ENCODE measurements at regions not wholly inside any gene's neighbourhood (a gene's known extent, or its start where the extent isn't known, plus 50 kb on each side); places are given as distances from the start of the nearest gene placed in this dataset.

DNA sequence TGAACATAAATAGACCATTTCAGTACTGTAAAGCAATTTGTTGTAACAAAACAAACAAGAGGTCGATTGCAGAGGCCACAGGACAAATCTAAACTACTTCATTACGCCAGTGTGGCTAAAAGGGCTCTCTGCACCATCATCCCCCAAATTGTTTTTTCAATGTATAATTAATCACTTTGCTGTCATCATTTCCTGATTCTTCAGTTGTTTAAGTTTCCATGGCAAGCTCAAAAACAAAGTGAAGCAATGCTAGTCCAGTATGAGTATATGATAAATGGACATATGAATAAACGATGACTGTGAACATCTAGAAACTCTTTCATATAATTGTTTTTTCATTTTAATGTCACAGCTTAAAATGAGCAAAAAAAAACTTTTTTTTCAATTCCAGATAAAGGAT is 235.4 kb upstream of the FGF13 start:
- Histone ChIP-seq H4K91ac (ENCODE audit: low read length) (no peak overlapping the region), H4K8ac (ENCODE audit: low read length) (no peak overlapping the region), H2AK5ac (ENCODE audit: low read length, severe bottlenecking) (no peak overlapping the region), H3K4ac (ENCODE audit: low read depth in 1 of 2, low read length in 2 of 2) (no peak overlapping the region), H3K27ac (ENCODE audit: low read length, poor library complexity, severe bottlenecking) (no peak overlapping the region), H3K9me3 (ENCODE audit: control insufficient read depth, low read length) (peaks cover 3% of the 10 kb centered on the region), H2BK120ac (ENCODE audit: low read depth, low read length) (no peak overlapping the region), H3K36me3 (ENCODE audit: control insufficient read depth in 1 of 2, insufficient read depth in 2 of 2, low read depth in 1 of 2, low read length in 2 of 2) (no peaks in the 10 kb centered on the region), H2BK12ac (ENCODE audit: low read length in 2 of 2) (no peak overlapping the region), H3K79me1 (replicated peaks; ENCODE audit: low read length, poor library complexity, severe bottlenecking) (no peaks in the 10 kb centered on the region), H3K27me3 (ENCODE audit: control insufficient read depth in 1 of 2, insufficient read depth in 1 of 2, low read length in 2 of 2) (no peaks in the 10 kb centered on the region), H3K4me1 (ENCODE audit: control insufficient read depth, insufficient read depth, low read depth, low read length) (no peaks in the 10 kb centered on the region), H3K4me2 (ENCODE audit: low read length, poor library complexity, severe bottlenecking) (no peak overlapping the region), H2AFZ (ENCODE audit: low read depth, low read length) (no peak overlapping the region), H3K23ac (ENCODE audit: low read length in 2 of 2) (no peak overlapping the region), H3K9ac (ENCODE audit: low read length) (no peak overlapping the region), H3K4me3 (ENCODE audit: insufficient read depth in 1 of 2, low read depth in 1 of 2, low read length in 2 of 2) (no peak overlapping the region), H3K18ac (ENCODE audit: low read depth in 1 of 2, low read length in 2 of 2) (no peak overlapping the region), H2BK15ac (ENCODE audit: low read depth, poor library complexity, severe bottlenecking) (no peak overlapping the region), H3K14ac (ENCODE audit: low read length in 2 of 2) (no peak overlapping the region), H2BK5ac (ENCODE audit: low read depth, low read length, poor library complexity, severe bottlenecking) (no peak overlapping the region)
- 48% methylated on average over 2 of the region's 3 CpGs for WGBS
- DNase-seq: no peak

GRCh38 chrX:138945219-138945618 is 233.7 kb upstream of the FGF13 start:
- Histone ChIP-seq H3K4me3 (ENCODE audit: insufficient read depth in 1 of 2, low read depth in 1 of 2, low read length in 2 of 2) (no peak overlapping the region), H2BK5ac (ENCODE audit: low read depth, low read length, poor library complexity, severe bottlenecking) (no peak overlapping the region), H3K79me1 (replicated peaks; ENCODE audit: low read length, poor library complexity, severe bottlenecking) (no peaks in the 10 kb centered on the region), H3K4me1 (ENCODE audit: control insufficient read depth, insufficient read depth, low read depth, low read length) (no peaks in the 10 kb centered on the region), H3K4me2 (ENCODE audit: low read length, poor library complexity, severe bottlenecking) (no peak overlapping the region), H2AK5ac (ENCODE audit: low read length, severe bottlenecking) (no peak overlapping the region), H3K9ac (ENCODE audit: low read length) (no peak overlapping the region), H3K27me3 (ENCODE audit: control insufficient read depth in 1 of 2, insufficient read depth in 1 of 2, low read length in 2 of 2) (no peaks in the 10 kb centered on the region), H3K23ac (ENCODE audit: low read length in 2 of 2) (no peak overlapping the region), H2AFZ (ENCODE audit: low read depth, low read length) (no peak overlapping the region), H3K9me3 (ENCODE audit: control insufficient read depth, low read length) (peaks cover 3% of the 10 kb centered on the region), H4K8ac (ENCODE audit: low read length) (no peak overlapping the region), H3K27ac (ENCODE audit: low read length, poor library complexity, severe bottlenecking) (no peak overlapping the region), H3K14ac (ENCODE audit: low read length in 2 of 2) (no peak overlapping the region), H3K4ac (ENCODE audit: low read depth in 1 of 2, low read length in 2 of 2) (no peak overlapping the region), H2BK120ac (ENCODE audit: low read depth, low read length) (no peak overlapping the region), H2BK15ac (ENCODE audit: low read depth, poor library complexity, severe bottlenecking) (no peak overlapping the region), H3K18ac (ENCODE audit: low read depth in 1 of 2, low read length in 2 of 2) (no peak overlapping the region), H4K91ac (ENCODE audit: low read length) (no peak overlapping the region), H3K36me3 (ENCODE audit: control insufficient read depth in 1 of 2, insufficient read depth in 2 of 2, low read depth in 1 of 2, low read length in 2 of 2) (no peaks in the 10 kb centered on the region), H2BK12ac (ENCODE audit: low read length in 2 of 2) (no peak overlapping the region)
- WGBS: 67% methylated on average over 6 of the region's 6 CpGs
- DNase-seq: no peak

- Histone ChIP-seq H2BK5ac (ENCODE audit: low read depth, low read length, poor library complexity, severe bottlenecking) (no peak overlapping the region), H3K4me3 (ENCODE audit: insufficient read depth in 1 of 2, low read depth in 1 of 2, low read length in 2 of 2) (no peak overlapping the region)
These were observed 227.5 kb upstream of the FGF13 start for GRCh38 chrX:138939038-138939437.

DNA sequence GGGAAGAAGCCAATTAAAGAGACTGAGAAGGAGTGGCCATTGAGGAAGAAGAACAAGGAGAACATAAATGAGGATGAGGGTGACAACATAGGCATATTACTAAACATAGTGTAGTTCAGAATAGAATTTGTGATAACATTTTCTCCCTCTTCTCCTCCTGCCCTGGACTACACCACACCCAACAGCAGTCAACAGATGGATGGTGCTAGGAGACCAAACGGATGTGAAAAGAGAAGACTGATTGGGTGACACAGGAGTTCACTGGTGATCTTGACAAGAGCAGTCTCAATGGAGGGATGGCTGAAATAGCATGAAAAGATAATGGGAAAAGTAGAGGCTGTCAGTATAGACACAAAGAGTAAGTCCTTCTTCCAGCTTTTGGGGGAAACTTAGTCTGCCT is 226.5 kb upstream of the FGF13 start:
- H3K27ac ChIP-seq (ENCODE audit: low read length, poor library complexity, severe bottlenecking): no peak overlapping the region
- H4K8ac ChIP-seq (ENCODE audit: low read length): no peak overlapping the region
- H3K79me1 ChIP-seq (replicated peaks; ENCODE audit: low read length, poor library complexity, severe bottlenecking): no peaks in the 10 kb centered on the region
- DNase-seq: no peak
- no peak overlapping the region for H3K9ac ChIP-seq (ENCODE audit: low read length)
- 80% methylated on average over 1 of the region's 1 CpG for WGBS
- H3K14ac ChIP-seq (ENCODE audit: low read length in 2 of 2): no peak overlapping the region
- H2AK5ac ChIP-seq (ENCODE audit: low read length, severe bottlenecking): no peak overlapping the region
- H4K91ac ChIP-seq (ENCODE audit: low read length): no peak overlapping the region
- no peak overlapping the region for H2BK12ac ChIP-seq (ENCODE audit: low read length in 2 of 2)
- no peak overlapping the region for H3K23ac ChIP-seq (ENCODE audit: low read length in 2 of 2)
- no peaks in the 10 kb centered on the region for H3K4me1 ChIP-seq (ENCODE audit: control insufficient read depth, insufficient read depth, low read depth, low read length)
- H2BK5ac ChIP-seq (ENCODE audit: low read depth, low read length, poor library complexity, severe bottlenecking): no peak overlapping the region
- no peak overlapping the region for H2AFZ ChIP-seq (ENCODE audit: low read depth, low read length)
- no peak overlapping the region for H3K4ac ChIP-seq (ENCODE audit: low read depth in 1 of 2, low read length in 2 of 2)
- no peak overlapping the region for H2BK120ac ChIP-seq (ENCODE audit: low read depth, low read length)
- H3K4me3 ChIP-seq (ENCODE audit: insufficient read depth in 1 of 2, low read depth in 1 of 2, low read length in 2 of 2): no peak overlapping the region
- H3K4me2 ChIP-seq (ENCODE audit: low read length, poor library complexity, severe bottlenecking): no peak overlapping the region
- no peaks in the 10 kb centered on the region for H3K36me3 ChIP-seq (ENCODE audit: control insufficient read depth in 1 of 2, insufficient read depth in 2 of 2, low read depth in 1 of 2, low read length in 2 of 2)
- H3K27me3 ChIP-seq (ENCODE audit: control insufficient read depth in 1 of 2, insufficient read depth in 1 of 2, low read length in 2 of 2): no peaks in the 10 kb centered on the region
- no peak overlapping the region for H2BK15ac ChIP-seq (ENCODE audit: low read depth, poor library complexity, severe bottlenecking)
- no peak overlapping the region for H3K18ac ChIP-seq (ENCODE audit: low read depth in 1 of 2, low read length in 2 of 2)
- H3K9me3 ChIP-seq (ENCODE audit: control insufficient read depth, low read length): no peaks in the 10 kb centered on the region

More at GRCh38 chrX:138939038-138939437, 227.5 kb upstream of the FGF13 start:
- H2AK5ac ChIP-seq (ENCODE audit: low read length, severe bottlenecking): no peak overlapping the region
- no peak overlapping the region for H3K4ac ChIP-seq (ENCODE audit: low read depth in 1 of 2, low read length in 2 of 2)
- no peaks in the 10 kb centered on the region for H3K27me3 ChIP-seq (ENCODE audit: control insufficient read depth in 1 of 2, insufficient read depth in 1 of 2, low read length in 2 of 2)
- H4K8ac ChIP-seq (ENCODE audit: low read length): no peak overlapping the region
- no peak for DNase-seq
- H3K79me1 ChIP-seq (replicated peaks; ENCODE audit: low read length, poor library complexity, severe bottlenecking): no peaks in the 10 kb centered on the region
- no peak overlapping the region for H2BK15ac ChIP-seq (ENCODE audit: low read depth, poor library complexity, severe bottlenecking)
- H3K9me3 ChIP-seq (ENCODE audit: control insufficient read depth, low read length): no peaks in the 10 kb centered on the region
- H2BK120ac ChIP-seq (ENCODE audit: low read depth, low read length): no peak overlapping the region
- no peak overlapping the region for H3K9ac ChIP-seq (ENCODE audit: low read length)
- H3K23ac ChIP-seq (ENCODE audit: low read length in 2 of 2): no peak overlapping the region
- H3K14ac ChIP-seq (ENCODE audit: low read length in 2 of 2): no peak overlapping the region
- no peak overlapping the region for H2BK12ac ChIP-seq (ENCODE audit: low read length in 2 of 2)
- H3K18ac ChIP-seq (ENCODE audit: low read depth in 1 of 2, low read length in 2 of 2): no peak overlapping the region
- H4K91ac ChIP-seq (ENCODE audit: low read length): no peak overlapping the region
- no peaks in the 10 kb centered on the region for H3K36me3 ChIP-seq (ENCODE audit: control insufficient read depth in 1 of 2, insufficient read depth in 2 of 2, low read depth in 1 of 2, low read length in 2 of 2)
- no peak overlapping the region for H3K4me2 ChIP-seq (ENCODE audit: low read length, poor library complexity, severe bottlenecking)
- H3K4me1 ChIP-seq (ENCODE audit: control insufficient read depth, insufficient read depth, low read depth, low read length): no peaks in the 10 kb centered on the region
- no peak overlapping the region for H2AFZ ChIP-seq (ENCODE audit: low read depth, low read length)
- no peak overlapping the region for H3K27ac ChIP-seq (ENCODE audit: low read length, poor library complexity, severe bottlenecking)
